Ectodermal cell (in vitro differentiated cells): ENCODE measurements at regions not wholly inside any gene's neighbourhood (a gene's known extent, or its start where the extent isn't known, plus 50 kb on each side); places are given as distances from the start of the nearest gene placed in this dataset.

Experiments
- H3K27ac ChIP-seq: 2 replicates; pipeline ENCODE4 v1.7.0; 2013; ENCODE audit warnings: mild to moderate bottlenecking, low read depth, low read length; ENCODE audit not compliant: insufficient read depth, poor library complexity, severe bottlenecking
- H3K27me3 ChIP-seq: 2 replicates; pipeline ENCODE4 v1.7.0; 2013; ENCODE audit warnings: mild to moderate bottlenecking, low read length; ENCODE audit not compliant: insufficient read depth, control insufficient read depth, poor library complexity, severe bottlenecking
- H3K36me3 ChIP-seq: one replicate; pipeline ENCODE4 v1.7.0; 2013; ENCODE audit warnings: low read length; ENCODE audit not compliant: control insufficient read depth, insufficient read depth
- H3K4me1 ChIP-seq: one replicate; pipeline ENCODE4 v1.7.0; 2013; ENCODE audit warnings: low read length; ENCODE audit not compliant: control insufficient read depth, insufficient read depth
- H3K4me3 ChIP-seq: 2 replicates; pipeline ENCODE4 v1.7.0; 2013; ENCODE audit warnings: low read depth, low read length, control low read depth; ENCODE audit not compliant: insufficient read depth
- H3K9me3 ChIP-seq: 2 replicates; pipeline ENCODE4 v1.7.0; 2013; ENCODE audit warnings: mild to moderate bottlenecking, low read length, moderate library complexity; ENCODE audit not compliant: control insufficient read depth
- WGBS, 2 experiments: methylation state at CpG; one replicate each; pipeline ENCODE4 v1.1.7; 2013; ENCODE audit warnings: missing lambda C conversion rate in 2 of 2; 5-methylcytosine and 5-hydroxymethylcytosine counted together

GRCh38 chr10:78879621-78880020 is 189.1 kb upstream of the ZMIZ1 start:
- Histone ChIP-seq H3K4me3 (no peak overlapping the region), H3K9me3 (no peaks in the 10 kb centered on the region), H3K4me1 (peaks cover 8% of the 10 kb centered on the region), H3K36me3 (no peaks in the 10 kb centered on the region), H3K27ac (no peak overlapping the region), H3K27me3 (no peaks in the 10 kb centered on the region)
- no CpG with 5 or more reads among the region's 3 CpGs for WGBS, 2 experiments

GRCh38 chr10:78886129-78886528 is 182.6 kb upstream of the ZMIZ1 start:
- no peaks in the 10 kb centered on the region for H3K27me3 ChIP-seq
- H3K36me3 ChIP-seq: no peaks in the 10 kb centered on the region
- H3K4me1 ChIP-seq: peaks cover 4% of the 10 kb centered on the region
- no peak overlapping the region for H3K27ac ChIP-seq
- H3K9me3 ChIP-seq: no peaks in the 10 kb centered on the region
- H3K4me3 ChIP-seq: no peak overlapping the region

- Histone ChIP-seq H3K27me3 (no peaks in the 10 kb centered on the region), H3K4me1 (peaks cover 4% of the 10 kb centered on the region), H3K36me3 (no peaks in the 10 kb centered on the region), H3K27ac (no peak overlapping the region), H3K9me3 (no peaks in the 10 kb centered on the region), H3K4me3 (no peak overlapping the region)
- 95 to 96% methylated on average over 7 of the region's 7 CpGs for WGBS, 2 experiments
Observed at GRCh38 chr10:78889536-78890063, 179.2 kb upstream of the ZMIZ1 start.

GRCh38 chr10:78890506-78890905 is 178.3 kb upstream of the ZMIZ1 start:
- WGBS, 2 experiments: 89 to 91% methylated on average over 3 of the region's 3 CpGs
- no peaks in the 10 kb centered on the region for H3K27me3 ChIP-seq

GRCh38 chr10:78891741-78892140 is 177.0 kb upstream of the ZMIZ1 start:
- Histone ChIP-seq H3K36me3 (no peaks in the 10 kb centered on the region), H3K4me3 (no peak overlapping the region), H3K27ac (no peak overlapping the region), H3K27me3 (no peaks in the 10 kb centered on the region), H3K4me1 (peaks cover 9% of the 10 kb centered on the region), H3K9me3 (no peaks in the 10 kb centered on the region)
- WGBS, 2 experiments: 93 to 95% methylated on average over 2 of the region's 2 CpGs

More at GRCh38 chr10:78890506-78890905, 178.3 kb upstream of the ZMIZ1 start:
- Histone ChIP-seq H3K4me3 (no peak overlapping the region), H3K27ac (no peak overlapping the region), H3K9me3 (no peaks in the 10 kb centered on the region), H3K4me1 (peaks cover 9% of the 10 kb centered on the region), H3K36me3 (no peaks in the 10 kb centered on the region)

- Histone ChIP-seq H3K27me3 (no peaks in the 10 kb centered on the region), H3K27ac (no peak overlapping the region), H3K36me3 (no peaks in the 10 kb centered on the region), H3K4me1 (peaks cover 9% of the 10 kb centered on the region), H3K4me3 (no peak overlapping the region), H3K9me3 (no peaks in the 10 kb centered on the region)
- 83 to 89% methylated on average over 7 of the region's 7 CpGs for WGBS, 2 experiments
Observed at GRCh38 chr10:78892338-78893176, 176.2 kb upstream of the ZMIZ1 start.

GRCh38 chr10:78893217-78893616 is 175.5 kb upstream of the ZMIZ1 start:
- Histone ChIP-seq H3K9me3 (no peaks in the 10 kb centered on the region), H3K27me3 (no peaks in the 10 kb centered on the region), H3K4me1 (peaks cover 9% of the 10 kb centered on the region), H3K36me3 (no peaks in the 10 kb centered on the region), H3K27ac (no peak overlapping the region), H3K4me3 (no peak overlapping the region)
- WGBS, 2 experiments: 88 to 92% methylated on average over 5 of the region's 5 CpGs

- Histone ChIP-seq H3K27ac (no peak overlapping the region), H3K9me3 (no peaks in the 10 kb centered on the region), H3K4me1 (peaks cover 9% of the 10 kb centered on the region), H3K4me3 (no peak overlapping the region), H3K27me3 (no peaks in the 10 kb centered on the region), H3K36me3 (no peaks in the 10 kb centered on the region)
- 90 to 92% methylated on average over 12 of the region's 12 CpGs for WGBS, 2 experiments
Observed at GRCh38 chr10:78894089-78894840, 174.5 kb upstream of the ZMIZ1 start.

- WGBS, 2 experiments: 82 to 87% methylated on average over 3 of the region's 3 CpGs
- H3K27me3 ChIP-seq: no peaks in the 10 kb centered on the region
- no peaks in the 10 kb centered on the region for H3K36me3 ChIP-seq
- H3K4me1 ChIP-seq: peaks cover 9% of the 10 kb centered on the region
- H3K9me3 ChIP-seq: no peaks in the 10 kb centered on the region
- no peak overlapping the region for H3K27ac ChIP-seq
- H3K4me3 ChIP-seq: no peak overlapping the region
Observed at GRCh38 chr10:78894841-78895195, 173.9 kb upstream of the ZMIZ1 start.

- Histone ChIP-seq H3K4me1 (peaks cover 7% of the 10 kb centered on the region), H3K36me3 (no peaks in the 10 kb centered on the region), H3K4me3 (no peak overlapping the region), H3K9me3 (no peaks in the 10 kb centered on the region), H3K27ac (no peak overlapping the region), H3K27me3 (no peaks in the 10 kb centered on the region)
- WGBS, 2 experiments: 46 to 50% methylated on average over 8 of the region's 8 CpGs
Observed at GRCh38 chr10:78895469-78895868, 173.3 kb upstream of the ZMIZ1 start.
